Cardiac fibroblast (primary cell): ENCODE measurements at regions not wholly inside any gene's neighbourhood (a gene's known extent, or its start where the extent isn't known, plus 50 kb on each side); places are given as distances from the start of the nearest gene placed in this dataset.
"Not testable (repeated sequence)": the region's sequence is repeated elsewhere in the genome, so short reads cannot be mapped to it uniquely, and the experiment has no call there.

ENCODE experiments used
- DNase-seq, 2 donors: peaks; one replicate each; pipeline versions ENCODE4 v3.0.0 to v3.0.0-alpha.2; 2010; ENCODE audit warnings: low read depth in 2 of 2
- H3K4me3 ChIP-seq, 2 donors: replicated peaks in 1 of 2; 1 replicate in 1 of 2; 2 replicates in 1 of 2; pipeline ENCODE4 v1.5.1; 2011; ENCODE audit warnings: low read depth in 2 of 2, low read length in 2 of 2, mild to moderate bottlenecking in 2 of 2, moderate library complexity in 1 of 2
- TF ChIP-seq, protein P1 (sequence below): IDR thresholded peaks from one replicate; pipeline ENCODE4 v1.5.1; 2011; ENCODE audit warnings: low read depth, mild to moderate bottlenecking, low read length, inconsistent platforms

- DNase-seq: no peak
- TF ChIP-seq, protein P1, sequence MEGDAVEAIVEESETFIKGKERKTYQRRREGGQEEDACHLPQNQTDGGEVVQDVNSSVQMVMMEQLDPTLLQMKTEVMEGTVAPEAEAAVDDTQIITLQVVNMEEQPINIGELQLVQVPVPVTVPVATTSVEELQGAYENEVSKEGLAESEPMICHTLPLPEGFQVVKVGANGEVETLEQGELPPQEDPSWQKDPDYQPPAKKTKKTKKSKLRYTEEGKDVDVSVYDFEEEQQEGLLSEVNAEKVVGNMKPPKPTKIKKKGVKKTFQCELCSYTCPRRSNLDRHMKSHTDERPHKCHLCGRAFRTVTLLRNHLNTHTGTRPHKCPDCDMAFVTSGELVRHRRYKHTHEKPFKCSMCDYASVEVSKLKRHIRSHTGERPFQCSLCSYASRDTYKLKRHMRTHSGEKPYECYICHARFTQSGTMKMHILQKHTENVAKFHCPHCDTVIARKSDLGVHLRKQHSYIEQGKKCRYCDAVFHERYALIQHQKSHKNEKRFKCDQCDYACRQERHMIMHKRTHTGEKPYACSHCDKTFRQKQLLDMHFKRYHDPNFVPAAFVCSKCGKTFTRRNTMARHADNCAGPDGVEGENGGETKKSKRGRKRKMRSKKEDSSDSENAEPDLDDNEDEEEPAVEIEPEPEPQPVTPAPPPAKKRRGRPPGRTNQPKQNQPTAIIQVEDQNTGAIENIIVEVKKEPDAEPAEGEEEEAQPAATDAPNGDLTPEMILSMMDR: no peak
- no peak overlapping the region for H3K4me3 ChIP-seq
Observed at GRCh38 chr20:47982574-47983360, 197.5 kb upstream of the SULF2 start.

DNA sequence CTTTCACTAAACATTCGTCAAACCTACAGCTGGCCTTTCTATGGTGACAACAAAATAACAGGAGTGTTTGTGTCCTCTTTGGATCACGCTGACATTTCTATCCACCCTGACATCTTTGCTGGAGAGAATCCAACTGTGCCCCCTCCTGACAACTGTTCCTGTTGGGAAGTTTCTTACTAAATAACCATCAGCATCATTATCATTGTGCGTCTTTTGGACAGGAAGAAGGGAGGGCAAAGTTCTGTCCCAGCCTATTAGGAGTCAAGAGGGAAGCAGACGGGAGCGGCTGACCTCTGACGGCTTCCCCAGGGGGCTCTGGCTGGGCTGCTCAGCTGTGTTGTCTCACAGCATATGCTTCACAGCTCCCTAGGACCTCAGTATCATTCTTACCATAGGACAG is 195.9 kb upstream of the SULF2 start:
- no peak overlapping the region for H3K4me3 ChIP-seq
- DNase-seq: peak in 1 of 2 donors; percentile 34
- TF ChIP-seq, protein P1: no peak

GRCh38 chr20:47980336-47981177 is 195.3 kb upstream of the SULF2 start:
- TF ChIP-seq, protein P1: no peak
- no peak for DNase-seq
- H3K4me3 ChIP-seq: no peak overlapping the region

DNA sequence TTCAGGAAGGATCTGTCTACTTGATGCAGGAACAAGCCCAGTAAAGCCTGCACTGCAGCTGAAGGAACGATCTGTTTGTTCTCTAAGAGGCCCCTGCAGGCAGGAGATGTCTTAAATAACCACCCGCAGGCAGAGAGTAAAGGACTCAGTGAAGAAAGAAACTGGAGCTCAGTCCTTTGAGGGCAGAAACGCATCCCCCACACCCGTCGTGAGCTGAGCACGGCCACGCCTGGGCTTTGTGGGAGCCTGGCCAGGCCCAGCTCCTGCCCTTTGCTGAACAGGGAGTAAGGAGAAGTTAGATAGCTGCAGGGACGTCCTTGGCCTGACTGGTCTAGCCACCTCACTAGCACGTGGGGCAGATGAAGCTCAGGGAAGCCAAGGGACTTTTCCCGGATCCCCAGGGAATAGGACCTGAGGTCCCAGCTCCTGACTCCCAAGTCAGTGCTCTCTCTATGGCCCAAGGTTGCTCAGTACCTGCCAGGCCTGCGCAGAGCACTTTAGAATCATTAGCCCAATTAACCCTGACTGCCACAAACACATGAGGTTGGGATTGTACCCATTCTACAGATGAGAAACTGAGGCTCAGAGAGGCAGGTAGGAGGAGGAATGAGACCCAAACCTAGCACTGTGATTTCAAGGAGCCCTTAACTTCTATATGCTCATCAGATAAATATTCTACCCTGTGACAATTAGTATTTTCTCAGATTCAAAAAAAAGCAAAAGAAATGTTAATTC is 194.2 kb upstream of the SULF2 start:
- not testable (repeated sequence) for DNase-seq, H3K4me3 ChIP-seq

DNA sequence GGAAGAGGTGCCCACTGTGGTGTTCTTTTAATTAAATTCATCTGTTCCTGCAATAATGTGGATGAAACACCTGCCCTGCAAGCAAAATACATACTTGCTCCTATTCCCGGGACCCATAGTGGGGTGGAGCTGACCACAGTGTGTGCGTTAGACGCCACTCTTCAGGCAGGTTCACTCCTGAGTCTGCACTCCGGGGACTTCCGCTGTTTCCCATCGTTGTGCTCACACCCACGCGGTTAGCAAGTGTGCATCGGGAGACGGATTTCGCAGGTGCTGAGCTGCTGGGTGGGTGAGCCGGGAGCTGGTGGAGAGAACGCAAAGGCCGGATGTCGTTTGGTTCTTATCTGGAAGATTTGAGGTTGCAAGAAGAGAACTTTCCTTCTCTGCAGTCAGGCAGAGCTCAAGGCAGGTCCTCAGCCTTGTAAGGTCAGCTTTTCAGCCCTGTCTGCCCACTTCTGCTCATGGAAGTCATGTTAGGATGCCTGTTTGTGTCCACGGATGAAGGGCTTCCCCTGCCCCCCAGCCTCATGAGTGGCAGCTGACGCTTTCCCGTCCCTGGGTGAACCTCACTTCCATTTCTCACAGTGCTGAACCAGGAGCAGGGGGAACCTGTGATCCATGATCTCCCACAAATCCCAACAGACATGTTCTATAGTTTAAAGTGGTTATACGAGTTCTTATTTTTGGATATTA is 193.3 kb upstream of the SULF2 start:
- not testable (repeated sequence) for H3K4me3 ChIP-seq, DNase-seq

- not testable (repeated sequence) for DNase-seq
Observed at GRCh38 chr20:47977789-47978252, 192.5 kb upstream of the SULF2 start.

DNA sequence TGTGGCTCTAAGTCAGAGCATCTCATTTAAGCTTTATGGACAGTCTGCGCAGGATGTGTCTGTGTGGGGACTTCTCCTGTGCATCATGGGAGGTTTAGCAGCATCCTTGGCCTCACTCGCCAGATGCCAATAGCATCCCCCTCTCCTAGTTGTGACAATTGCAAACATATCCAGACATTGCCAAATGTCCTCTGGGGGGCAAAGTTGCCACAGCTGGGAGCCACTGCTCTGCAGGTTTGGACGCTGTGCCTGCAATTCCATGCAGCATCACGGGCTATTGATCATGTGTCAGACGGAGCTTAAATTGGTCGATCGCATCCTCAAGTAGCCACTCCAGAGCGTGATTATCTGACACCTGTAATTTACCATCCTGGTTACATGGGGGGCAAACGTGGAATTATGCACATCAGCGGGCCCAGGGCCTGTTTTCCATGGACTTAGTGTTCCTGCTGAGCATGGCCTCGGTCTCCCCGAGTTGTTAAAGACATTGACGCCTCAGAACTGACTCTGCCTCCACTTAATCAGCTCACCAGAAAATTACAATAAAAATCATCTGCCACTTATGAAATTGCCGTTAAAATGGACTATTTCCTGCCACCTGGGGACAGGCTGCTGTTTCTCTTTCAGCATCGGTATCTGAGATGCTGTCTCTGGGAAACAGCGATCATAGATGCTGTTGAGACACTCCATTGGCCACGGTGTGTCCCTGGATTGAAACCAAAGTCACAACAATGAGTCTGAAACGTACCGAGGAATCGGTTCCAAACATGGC is 191.9 kb upstream of the SULF2 start:
- DNase-seq, H3K4me3 ChIP-seq: not testable (repeated sequence)

More at GRCh38 chr20:47977789-47978252, 192.5 kb upstream of the SULF2 start:
- H3K4me3 ChIP-seq: not testable (repeated sequence)

DNA sequence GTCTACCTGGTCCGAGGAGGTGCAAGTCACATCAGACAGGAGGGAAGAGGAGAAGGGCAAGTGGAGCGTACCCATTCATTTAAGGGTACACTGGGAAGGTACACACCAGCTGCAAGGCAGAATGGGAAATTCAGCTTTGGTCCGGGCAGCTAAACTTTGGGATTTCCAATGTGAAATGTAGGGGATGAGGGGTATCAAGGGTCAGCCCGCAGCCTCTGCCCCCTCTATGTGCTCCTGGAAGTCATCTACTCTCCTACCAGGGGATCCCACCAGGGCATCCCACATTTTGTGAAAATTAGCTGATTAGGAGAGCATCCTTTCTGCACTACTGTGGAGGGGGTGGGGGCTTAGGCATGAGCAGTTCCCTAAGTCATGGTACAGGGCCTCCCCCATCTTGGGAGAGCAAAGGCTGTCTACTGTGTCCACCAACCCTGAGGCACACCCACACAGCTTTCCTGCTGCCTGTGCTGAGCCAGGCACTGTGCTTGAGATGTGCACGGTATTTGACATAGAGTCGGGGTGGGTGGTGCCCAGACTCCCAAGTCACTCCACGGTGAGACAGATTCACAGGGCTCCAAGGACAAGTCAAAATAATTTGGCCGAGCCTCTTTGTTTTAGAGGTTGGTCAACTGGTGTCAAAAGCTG is 189.1 kb upstream of the SULF2 start:
- H3K4me3 ChIP-seq: no peak overlapping the region
- no peak for DNase-seq
- TF ChIP-seq, protein P1: no peak
